KOPT-K1 (cell line): ENCODE measurements at regions not wholly inside any gene's neighbourhood (a gene's known extent, or its start where the extent isn't known, plus 50 kb on each side); places are given as distances from the start of the nearest gene placed in this dataset.
A peak's percentile ranks its signal among the peaks of the same experiment; 100 is the strongest.

Experiments
- H3K27ac ChIP-seq: fragments of 200-600 bp; sonication (generic); 2 replicates; pipeline ENCODE4 v1.5.1; 2016; ENCODE audit warnings: antibody characterized with exemption, mild to moderate bottlenecking, low read depth, low read length; ENCODE audit not compliant: poor library complexity, severe bottlenecking
- H3K36me3 ChIP-seq: fragments of 200-600 bp; sonication (generic); 2 replicates; pipeline ENCODE4 v1.5.1; 2017; ENCODE audit warnings: antibody characterized with exemption, mild to moderate bottlenecking, low read length, moderate library complexity; ENCODE audit not compliant: insufficient read depth
- H3K9me3 ChIP-seq: fragments of 200-600 bp; sonication (generic); 2 replicates; pipeline ENCODE4 v1.5.1; 2017; ENCODE audit warnings: antibody characterized with exemption, low read length, mild to moderate bottlenecking; ENCODE audit not compliant: insufficient read depth, poor library complexity, severe bottlenecking

DNA sequence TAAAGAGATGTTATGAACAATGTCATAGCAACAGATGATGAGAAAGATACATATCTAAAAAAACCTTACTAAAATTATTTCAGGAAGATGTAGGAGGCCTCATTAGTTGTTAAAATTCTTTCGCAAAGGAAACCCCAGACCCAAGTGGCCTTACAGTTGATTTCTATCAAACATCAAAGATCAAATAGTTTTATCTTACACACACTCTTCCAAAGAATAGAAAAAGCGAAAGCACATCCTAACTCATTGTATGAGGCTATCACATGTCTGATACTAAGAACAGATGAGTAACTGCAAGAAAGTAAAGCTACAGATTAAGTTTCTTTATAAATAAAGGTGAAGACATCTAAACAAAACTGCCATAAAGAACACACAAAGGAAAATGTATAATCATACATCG lies 82.9 kb upstream of the GDF10 start:
- Histone ChIP-seq H3K27ac (peak overlapping the region; percentile 61), H3K36me3 (no peaks in the 10 kb centered on the region), H3K9me3 (peaks cover 11% of the 10 kb centered on the region)

- Histone ChIP-seq H3K36me3 (no peaks in the 10 kb centered on the region), H3K9me3 (no peaks in the 10 kb centered on the region)
Measured at GRCh38 chr10:47218803-47219202, 81.2 kb upstream of the GDF10 start.

DNA sequence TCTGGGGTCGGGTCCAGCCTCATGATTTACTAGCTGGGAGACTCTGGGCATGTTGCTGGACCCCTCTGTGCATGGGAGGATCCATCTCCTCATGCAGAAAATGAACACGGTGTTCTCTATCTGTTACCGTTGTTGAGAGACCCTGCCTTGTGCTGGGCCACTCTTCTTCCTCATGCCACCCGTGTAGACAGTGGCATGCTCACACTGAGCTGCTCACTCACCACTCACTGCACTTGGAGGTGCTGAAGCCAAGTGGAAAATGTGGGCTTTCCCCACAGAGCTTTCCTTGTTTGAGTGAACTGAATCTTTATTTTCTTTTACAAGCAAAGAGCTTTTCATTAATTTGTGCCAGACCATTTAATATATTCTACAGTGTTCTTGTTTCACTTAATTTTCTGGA lies 77.5 kb upstream of the GDF10 start:
- no peak overlapping the region for H3K27ac ChIP-seq
- H3K9me3 ChIP-seq, result no peaks in the 10 kb centered on the region
- no peaks in the 10 kb centered on the region for H3K36me3 ChIP-seq

More at GRCh38 chr10:47218803-47219202, 81.2 kb upstream of the GDF10 start:
- H3K27ac ChIP-seq, result no peak overlapping the region

DNA sequence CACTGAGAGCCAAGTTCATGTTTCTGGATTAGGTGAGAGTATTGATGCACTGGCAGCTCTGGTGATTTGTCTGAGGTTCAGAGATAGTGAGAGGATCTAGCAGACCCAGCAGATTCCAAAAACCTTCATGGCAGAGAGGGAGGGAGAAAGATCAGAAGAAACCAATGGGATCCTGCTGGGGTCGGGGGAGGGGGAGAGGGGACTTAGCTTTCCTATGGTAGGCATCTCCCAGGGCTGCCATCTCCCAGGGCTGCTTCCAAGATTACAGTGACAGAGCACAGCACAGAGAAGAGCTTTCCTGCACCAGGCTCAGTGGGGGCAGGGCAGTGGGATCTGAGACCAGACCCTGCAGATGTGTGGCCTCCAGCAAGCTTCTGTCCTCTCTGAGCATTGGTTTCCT lies 76.8 kb upstream of the GDF10 start:
- no peak overlapping the region for H3K27ac ChIP-seq
- no peaks in the 10 kb centered on the region for H3K36me3 ChIP-seq
- no peaks in the 10 kb centered on the region for H3K9me3 ChIP-seq

GRCh38 chr10:47224546-47225218 lies 75.3 kb upstream of the GDF10 start:
- Histone ChIP-seq H3K36me3 (no peaks in the 10 kb centered on the region), H3K27ac (no peak overlapping the region), H3K9me3 (peaks cover 6% of the 10 kb centered on the region)

DNA sequence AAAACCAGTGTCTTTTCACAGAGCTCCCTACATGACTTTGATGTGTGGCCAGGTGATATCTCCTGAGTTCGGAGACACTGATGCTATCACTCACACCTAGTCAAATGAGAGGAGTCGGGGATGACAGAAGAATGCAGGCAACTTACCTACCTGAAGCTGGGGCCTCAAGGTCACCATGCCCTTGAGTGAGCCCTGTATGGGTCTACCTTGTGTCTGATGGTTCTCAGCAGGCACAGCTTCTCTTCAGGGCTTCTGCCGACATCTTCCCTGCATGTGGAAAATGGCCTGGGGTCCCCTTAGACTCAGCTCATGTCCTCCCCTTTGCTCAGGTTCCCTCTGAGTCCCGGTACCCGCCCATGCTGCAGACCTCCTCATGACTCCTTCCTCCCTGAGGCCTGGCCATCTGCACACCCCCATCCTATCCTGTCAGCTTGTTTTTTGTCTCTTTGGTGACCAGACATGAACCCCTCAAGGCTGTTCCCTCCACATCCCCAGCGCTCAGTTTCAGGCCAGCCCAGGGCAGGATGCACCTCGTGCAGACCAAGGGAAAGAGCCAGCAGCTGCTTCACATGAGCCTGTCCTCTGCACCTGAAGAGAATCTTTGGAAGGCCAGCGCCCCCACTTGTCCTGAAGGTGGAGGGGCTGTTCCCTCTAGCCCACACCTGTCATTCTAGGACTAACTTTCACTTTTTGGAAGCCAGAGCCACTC lies 74.6 kb upstream of the GDF10 start:
- Histone ChIP-seq H3K9me3 (peaks cover 6% of the 10 kb centered on the region), H3K36me3 (no peaks in the 10 kb centered on the region), H3K27ac (peak overlapping the region; percentile 9)

DNA sequence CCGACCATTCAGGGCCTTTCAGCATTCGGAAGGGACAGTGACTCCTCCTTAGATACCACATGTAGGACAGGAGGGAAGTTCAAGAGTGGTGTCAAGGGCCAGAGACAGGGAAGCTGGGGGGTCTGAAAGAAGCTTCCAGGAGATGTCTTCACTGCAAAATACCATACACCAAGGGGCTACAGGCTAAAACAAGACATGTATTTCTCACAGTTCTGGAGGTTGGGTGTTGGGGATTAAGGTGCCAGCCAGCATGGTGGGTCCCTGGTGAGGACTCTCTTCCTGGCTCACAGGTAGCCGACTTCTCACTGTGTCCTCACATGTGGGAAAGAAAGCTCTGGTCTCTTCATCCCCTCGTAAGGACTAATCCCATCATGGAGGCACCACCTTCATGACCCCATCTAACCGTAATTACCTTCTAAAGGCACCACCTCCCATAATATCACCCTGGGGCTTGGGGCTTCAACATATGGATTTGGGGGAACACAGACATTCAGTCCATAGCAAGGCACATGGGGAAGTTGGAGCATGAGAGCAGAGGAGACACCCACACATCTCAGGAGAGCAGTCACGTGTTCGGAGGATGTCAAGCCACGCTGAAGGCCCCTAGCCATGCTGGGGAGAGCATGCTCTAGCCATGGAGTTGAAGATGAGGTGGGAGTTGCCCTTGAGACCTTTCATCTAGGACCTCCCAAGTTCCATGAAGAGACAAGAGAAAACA lies 73.9 kb upstream of the GDF10 start:
- Histone ChIP-seq H3K36me3 (no peaks in the 10 kb centered on the region), H3K27ac (peak overlapping the region; percentile 9), H3K9me3 (peaks cover 6% of the 10 kb centered on the region)

GRCh38 chr10:47230482-47230881 lies 69.5 kb upstream of the GDF10 start:
- peaks cover 6% of the 10 kb centered on the region for H3K9me3 ChIP-seq
- no peaks in the 10 kb centered on the region for H3K36me3 ChIP-seq
- peak overlapping the region; percentile 14 for H3K27ac ChIP-seq

GRCh38 chr10:47230957-47231356 lies 69.0 kb upstream of the GDF10 start:
- no peak overlapping the region for H3K27ac ChIP-seq

DNA sequence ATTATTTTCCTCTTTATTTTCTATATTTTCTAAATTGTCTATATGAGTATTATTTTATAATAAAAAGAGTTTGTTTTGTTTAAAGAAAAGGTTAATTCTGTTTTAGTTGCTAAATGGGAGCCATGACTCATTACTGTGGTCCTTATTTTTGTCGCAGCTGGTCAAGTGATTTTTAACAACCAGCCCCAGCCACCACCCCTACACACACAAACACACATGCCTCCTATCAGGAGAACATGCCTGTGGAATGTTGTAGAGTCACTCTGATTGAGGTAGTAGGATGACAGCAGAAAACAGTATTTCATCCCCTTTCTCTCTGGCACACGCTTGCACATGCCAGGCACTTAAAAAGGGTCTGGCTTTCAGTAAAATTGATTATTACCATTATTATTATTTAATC lies 68.6 kb upstream of the GDF10 start:
- H3K27ac ChIP-seq, result no peak overlapping the region
- peaks cover 6% of the 10 kb centered on the region for H3K9me3 ChIP-seq

More at GRCh38 chr10:47230957-47231356, 69.0 kb upstream of the GDF10 start:
- Histone ChIP-seq H3K36me3 (no peaks in the 10 kb centered on the region), H3K9me3 (peaks cover 6% of the 10 kb centered on the region)

GRCh38 chr10:47233631-47234030 lies 66.4 kb upstream of the GDF10 start:
- peaks cover 3% of the 10 kb centered on the region for H3K9me3 ChIP-seq
- no peaks in the 10 kb centered on the region for H3K36me3 ChIP-seq
- H3K27ac ChIP-seq, result no peak overlapping the region

More for the DNA sequence above, 68.6 kb upstream of the GDF10 start:
- H3K36me3 ChIP-seq, result no peaks in the 10 kb centered on the region

- Histone ChIP-seq H3K36me3 (no peaks in the 10 kb centered on the region), H3K9me3 (no peaks in the 10 kb centered on the region), H3K27ac (no peak overlapping the region)
Measured at GRCh38 chr10:47235484-47235883, 64.5 kb upstream of the GDF10 start.

- no peaks in the 10 kb centered on the region for H3K36me3 ChIP-seq
- no peak overlapping the region for H3K27ac ChIP-seq
- H3K9me3 ChIP-seq, result no peaks in the 10 kb centered on the region
Measured at GRCh38 chr10:47237316-47238260, 62.4 kb upstream of the GDF10 start.

GRCh38 chr10:47238331-47239095 lies 61.5 kb upstream of the GDF10 start:
- Histone ChIP-seq H3K36me3 (no peaks in the 10 kb centered on the region), H3K27ac (no peak overlapping the region), H3K9me3 (no peaks in the 10 kb centered on the region)
